ENCODE measurements at regions not wholly inside any gene's neighbourhood (a gene's known extent, or its start where the extent isn't known, plus 50 kb on each side); places are given as distances from the start of the nearest gene placed in this dataset.
A peak's percentile ranks its signal among the peaks of the same experiment; 100 is the strongest.

GRCh38 chr14:71541973-71542690 lies 390.1 kb upstream of the RGS6 start:
- Histone ChIP-seq H3K4me3 (ENCODE audit: insufficient read depth, low read depth, low read length) (no peak overlapping the region), H2BK120ac (ENCODE audit: low read depth, low read length) (no peak overlapping the region), H4K5ac (ENCODE audit: low read depth, low read length) (no peak overlapping the region), H3K36me3 (ENCODE audit: control insufficient read depth, insufficient read depth, low read length) (no peaks in the 10 kb centered on the region), H3K27me3 (ENCODE audit: control insufficient read depth, insufficient read depth, low read length) (no peaks in the 10 kb centered on the region), H2AK9ac (replicated peaks; ENCODE audit: low read depth, low read length, poor library complexity) (no peak overlapping the region), H2AFZ (replicated peaks; ENCODE audit: low read length, poor library complexity) (no peak overlapping the region), H3K23ac (ENCODE audit: low read depth, low read length) (no peak overlapping the region), H3K27ac (ENCODE audit: insufficient read depth, low read length) (no peak overlapping the region), H4K8ac (ENCODE audit: low read depth in 2 of 2, low read length in 2 of 2) (no peak overlapping the region), H3K4ac (ENCODE audit: low read depth, low read length) (no peak overlapping the region), H3K4me2 (ENCODE audit: low read depth, low read length) (no peak overlapping the region), H3K14ac (replicated peaks; ENCODE audit: low read depth, low read length) (no peak overlapping the region), H3K9ac (ENCODE audit: low read depth, low read length) (no peak overlapping the region), H4K91ac (ENCODE audit: insufficient read depth, low read depth, low read length) (no peak overlapping the region), H3K18ac (ENCODE audit: low read depth, low read length) (no peak overlapping the region), H4K20me1 (ENCODE audit: insufficient read depth, low read length) (peaks cover 5% of the 10 kb centered on the region; the same call in 1 of the 2 replicates), H3K9me1 (ENCODE audit: insufficient read depth, low read length) (no peaks in the 10 kb centered on the region; the same call in 1 of the 2 replicates), H2BK15ac (ENCODE audit: low read depth, low read length) (no peak overlapping the region), H3K56ac (ENCODE audit: extremely low read depth, insufficient read depth, low read length) (no peak overlapping the region), H2AK5ac (ENCODE audit: low read depth, low read length) (peak overlapping the region; percentile 43; the same call in 1 of the 2 replicates), H2BK20ac (ENCODE audit: low read depth, low read length) (no peak overlapping the region), H3K9me3 (ENCODE audit: control insufficient read depth, insufficient read depth, low read length) (no peaks in the 10 kb centered on the region), H3K79me1 (ENCODE audit: low read depth in 1 of 2, low read length in 2 of 2) (peaks cover 37 to 47% of the 10 kb centered on the region in 2 experiments), H3K4me1 (ENCODE audit: control insufficient read depth, insufficient read depth, low read length) (peaks cover 10% of the 10 kb centered on the region), H2BK5ac (ENCODE audit: low read depth, low read length, poor library complexity, severe bottlenecking) (no peak overlapping the region)
- dilution Hi-C loops (cut with HindIII; ENCODE audit: low sequenced_read_pairs, unreplicated experiment), result no loop called here
- in situ Hi-C loops (cut with MboI; ENCODE audit: low sequenced_read_pairs), result no loop called here
- no TSS peak for BruUV-seq (replicated peaks)
- no peak for DNase-seq
- WGBS, 2 experiments (ENCODE audit: extremely low coverage in 2 of 2, insufficient read length in 1 of 2), result 95% methylated on average over 3 of the region's 5 CpGs; no CpG with 5 or more reads in 1 of the 2 experiments
- CTCF ChIA-PET, result no interaction called here
- POLR2A ChIA-PET (ENCODE audit: unreplicated experiment), result no interaction called here
- TF ChIP-seq USF2 (IDR thresholded peaks at IDR 0.05; ENCODE audit: low read depth, low read length) (no peak), RFX5 (IDR thresholded peaks at IDR 0.05; ENCODE audit: low read depth, low read length) (no peak), MAZ (IDR thresholded peaks at IDR 0.05; ENCODE audit: borderline replicate concordance, low read depth, low read length) (no peak), RCOR1 (IDR thresholded peaks at IDR 0.05; ENCODE audit: insufficient replicate concordance, low read length) (no peak), RAD21 (IDR thresholded peaks at IDR 0.05; ENCODE audit: low read length) (no peak), CTCF (conservative IDR thresholded peaks at IDR 0.05; ENCODE audit: low read depth, low read length) (no peak), MXI1 (IDR thresholded peaks at IDR 0.05; ENCODE audit: borderline replicate concordance, low read depth, low read length) (no peak), ELK1 (IDR thresholded peaks at IDR 0.05; ENCODE audit: borderline replicate concordance, low read depth, low read length) (no peak), SMC3 (IDR thresholded peaks at IDR 0.05; ENCODE audit: low read depth, low read length) (no peak), NFE2L2 (IDR thresholded peaks at IDR 0.05; ENCODE audit: low read depth, low read length) (no peak), MAFK (IDR thresholded peaks at IDR 0.05; ENCODE audit: low read depth, low read length) (no peak), POLR2A (IDR thresholded peaks at IDR 0.05; ENCODE audit: low read depth, low read length) (no peak), CEBPB (IDR thresholded peaks at IDR 0.05; ENCODE audit: low read depth, low read length) (no peak), CHD1 (IDR thresholded peaks at IDR 0.05; ENCODE audit: low read depth, low read length) (no peak)
- no peak for ATAC-seq (ENCODE audit: low read depth)
- intact Hi-C loops (cut with micrococcal nuclease), result loop anchor here (2.0 kb wide), 1 partner anchor 27 kb away; no protein-coding TSS in a partner anchor
